ENCODE measurements at regions not wholly inside any gene's neighbourhood (a gene's known extent, or its start where the extent isn't known, plus 50 kb on each side); places are given as distances from the start of the nearest gene placed in this dataset.

DNA sequence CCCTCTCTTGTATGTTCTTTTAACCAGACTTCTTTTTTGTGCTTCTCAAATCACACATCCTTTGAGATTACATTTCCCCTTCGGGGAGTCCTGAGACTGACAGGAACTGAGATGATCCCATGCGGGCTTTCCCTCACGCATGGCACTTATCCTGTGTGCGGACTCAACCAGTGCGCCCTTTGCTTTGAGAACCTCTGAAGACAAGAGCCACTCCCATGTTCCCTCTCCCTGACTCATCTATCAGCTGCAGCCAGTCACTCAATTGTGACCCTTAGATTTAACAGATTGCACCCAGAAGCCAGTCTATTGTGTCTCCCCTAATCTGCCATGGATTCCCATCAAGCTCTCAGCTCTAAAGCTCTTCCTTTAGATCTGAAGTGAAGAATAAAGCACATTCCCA is 353.9 kb upstream of the MEOX2 start:
- TF ChIP-seq EP300 (IDR thresholded peaks at IDR 0.05; ENCODE audit: borderline replicate concordance) (no peak), NFIC (IDR thresholded peaks at IDR 0.05) (no peak), FOXM1 (IDR thresholded peaks at IDR 0.05; ENCODE audit: borderline replicate concordance, low read depth) (no peak), ZBTB7A (IDR thresholded peaks at IDR 0.05; ENCODE audit: low read depth) (no peak), EGR1 (IDR thresholded peaks at IDR 0.05) (no peak), CEBPB (IDR thresholded peaks at IDR 0.05) (no peak), CREB1 (IDR thresholded peaks at IDR 0.05; ENCODE audit: low read depth) (no peak)
- TF ChIP-seq, protein P1, sequence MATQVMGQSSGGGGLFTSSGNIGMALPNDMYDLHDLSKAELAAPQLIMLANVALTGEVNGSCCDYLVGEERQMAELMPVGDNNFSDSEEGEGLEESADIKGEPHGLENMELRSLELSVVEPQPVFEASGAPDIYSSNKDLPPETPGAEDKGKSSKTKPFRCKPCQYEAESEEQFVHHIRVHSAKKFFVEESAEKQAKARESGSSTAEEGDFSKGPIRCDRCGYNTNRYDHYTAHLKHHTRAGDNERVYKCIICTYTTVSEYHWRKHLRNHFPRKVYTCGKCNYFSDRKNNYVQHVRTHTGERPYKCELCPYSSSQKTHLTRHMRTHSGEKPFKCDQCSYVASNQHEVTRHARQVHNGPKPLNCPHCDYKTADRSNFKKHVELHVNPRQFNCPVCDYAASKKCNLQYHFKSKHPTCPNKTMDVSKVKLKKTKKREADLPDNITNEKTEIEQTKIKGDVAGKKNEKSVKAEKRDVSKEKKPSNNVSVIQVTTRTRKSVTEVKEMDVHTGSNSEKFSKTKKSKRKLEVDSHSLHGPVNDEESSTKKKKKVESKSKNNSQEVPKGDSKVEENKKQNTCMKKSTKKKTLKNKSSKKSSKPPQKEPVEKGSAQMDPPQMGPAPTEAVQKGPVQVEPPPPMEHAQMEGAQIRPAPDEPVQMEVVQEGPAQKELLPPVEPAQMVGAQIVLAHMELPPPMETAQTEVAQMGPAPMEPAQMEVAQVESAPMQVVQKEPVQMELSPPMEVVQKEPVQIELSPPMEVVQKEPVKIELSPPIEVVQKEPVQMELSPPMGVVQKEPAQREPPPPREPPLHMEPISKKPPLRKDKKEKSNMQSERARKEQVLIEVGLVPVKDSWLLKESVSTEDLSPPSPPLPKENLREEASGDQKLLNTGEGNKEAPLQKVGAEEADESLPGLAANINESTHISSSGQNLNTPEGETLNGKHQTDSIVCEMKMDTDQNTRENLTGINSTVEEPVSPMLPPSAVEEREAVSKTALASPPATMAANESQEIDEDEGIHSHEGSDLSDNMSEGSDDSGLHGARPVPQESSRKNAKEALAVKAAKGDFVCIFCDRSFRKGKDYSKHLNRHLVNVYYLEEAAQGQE (IDR thresholded peaks at IDR 0.05; ENCODE audit: low read depth), result no peak
